ENCODE measurements at regions not wholly inside any gene's neighbourhood (a gene's known extent, or its start where the extent isn't known, plus 50 kb on each side); places are given as distances from the start of the nearest gene placed in this dataset.
A peak's percentile ranks its signal among the peaks of the same experiment; 100 is the strongest.

DNA sequence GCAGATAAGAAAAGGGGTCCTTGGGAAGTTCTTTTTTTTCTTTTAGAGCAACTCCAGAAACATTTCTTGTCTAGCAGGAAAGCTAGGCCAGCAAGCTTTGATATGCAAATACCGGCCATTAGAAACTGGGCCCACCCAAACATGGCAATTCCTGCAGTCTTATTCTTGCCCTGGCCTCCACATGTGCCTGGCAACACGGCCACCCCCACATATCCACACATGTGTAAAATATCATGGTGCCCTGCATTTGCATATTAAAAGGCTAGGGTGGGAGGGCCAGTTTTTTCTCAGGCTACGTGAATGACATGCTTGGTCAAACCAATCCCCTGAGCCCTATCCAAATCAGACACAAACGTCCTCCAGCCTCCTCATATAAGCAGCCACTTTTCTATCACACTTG is 171.7 kb upstream of the ZCCHC13 start:
- no peak overlapping the region for H2BK15ac ChIP-seq (replicated peaks; ENCODE audit: low read depth)
- peak; percentile 0 for DNase-seq
- H3K4ac ChIP-seq (ENCODE audit: low read depth, low read length), result no peak overlapping the region
- no peaks in the 10 kb centered on the region for H3K79me2 ChIP-seq (ENCODE audit: control insufficient read depth, insufficient read depth, low read length)
- H2BK5ac ChIP-seq (ENCODE audit: low read length), result no peak overlapping the region
- H3K56ac ChIP-seq (ENCODE audit: low read length), result no peak overlapping the region
- H3K4me1 ChIP-seq (ENCODE audit: control insufficient read depth, low read depth, low read length), result no peaks in the 10 kb centered on the region
- H3K79me1 ChIP-seq (ENCODE audit: low read length), result no peaks in the 10 kb centered on the region
- H3K9ac ChIP-seq (ENCODE audit: low read length), result no peak overlapping the region
- H3K27ac ChIP-seq (ENCODE audit: low read depth, low read length), result no peak overlapping the region
- no peak overlapping the region for H4K5ac ChIP-seq (ENCODE audit: low read length)
- no peaks in the 10 kb centered on the region for H3K36me3 ChIP-seq (ENCODE audit: control insufficient read depth, insufficient read depth, low read length)
- WGBS (ENCODE audit: extremely low coverage, insufficient coverage, low lambda C conversion rate), result no CpG with 5 or more reads among the region's 4 CpGs
- H2BK120ac ChIP-seq (ENCODE audit: low read depth, low read length), result no peak overlapping the region
- no peak overlapping the region for H4K8ac ChIP-seq (ENCODE audit: low read depth, low read length)
- H2AK5ac ChIP-seq (ENCODE audit: low read length), result no peak overlapping the region
- no peaks in the 10 kb centered on the region for H3K27me3 ChIP-seq (ENCODE audit: insufficient read depth, low read length, poor library complexity)
- no peak overlapping the region for H3K23ac ChIP-seq (ENCODE audit: low read length)
- no peak overlapping the region for H3K4me3 ChIP-seq (ENCODE audit: low read length)
- no peak overlapping the region for H3K18ac ChIP-seq (ENCODE audit: low read length)
- no peak overlapping the region for H3K4me2 ChIP-seq (ENCODE audit: low read length)

DNA sequence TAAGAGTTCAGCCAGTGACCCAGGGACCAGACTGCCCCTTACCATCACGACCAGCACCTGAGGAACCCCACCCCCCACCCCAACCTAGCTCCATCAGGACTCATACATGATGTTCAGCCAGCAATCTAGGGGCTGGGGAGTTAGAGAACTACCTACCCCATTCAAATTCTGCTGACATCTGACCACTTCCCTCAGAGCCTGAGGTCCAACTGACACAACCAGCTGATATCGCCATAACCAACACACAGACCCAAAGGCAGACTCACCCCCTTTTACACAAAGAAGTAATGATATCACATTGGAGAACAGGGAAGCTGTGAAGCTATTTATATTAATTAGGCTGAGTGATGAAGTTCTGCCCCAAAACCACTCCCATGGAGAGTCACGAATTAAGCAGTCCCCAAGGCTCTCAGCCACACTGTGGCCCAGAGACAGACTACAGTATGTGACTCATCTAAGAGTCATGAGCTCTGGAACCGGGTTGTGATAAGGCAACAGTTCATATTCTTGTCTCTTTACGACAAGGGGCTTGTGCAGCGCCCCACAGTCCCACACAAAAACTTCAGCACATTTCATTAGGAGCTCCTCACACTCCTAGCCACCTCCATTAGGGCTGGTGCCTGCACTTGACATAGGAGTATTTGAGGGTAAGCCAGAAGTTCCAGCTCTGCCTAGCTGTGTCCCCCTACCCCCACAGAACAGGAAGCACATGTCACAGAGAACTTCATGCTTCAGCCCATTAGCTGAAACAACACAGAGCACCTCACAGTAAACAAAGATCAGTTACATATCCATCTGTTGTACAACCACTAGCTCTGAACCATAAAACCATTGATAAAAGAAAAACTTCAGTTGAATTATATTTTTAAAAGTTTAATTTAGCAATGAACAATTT is 184.7 kb upstream of the ZCCHC13 start:
- no peak overlapping the region for H3K27ac ChIP-seq (ENCODE audit: low read depth, low read length)
- no peaks in the 10 kb centered on the region for H3K79me2 ChIP-seq (ENCODE audit: control insufficient read depth, insufficient read depth, low read length)
- no peak overlapping the region for H3K4me2 ChIP-seq (ENCODE audit: low read length)
- no peak overlapping the region for H4K5ac ChIP-seq (ENCODE audit: low read length)
- H3K79me1 ChIP-seq (ENCODE audit: low read length), result no peaks in the 10 kb centered on the region
- H3K23ac ChIP-seq (ENCODE audit: low read length), result no peak overlapping the region
- no peaks in the 10 kb centered on the region for H3K36me3 ChIP-seq (ENCODE audit: control insufficient read depth, insufficient read depth, low read length)
- H2BK5ac ChIP-seq (ENCODE audit: low read length), result no peak overlapping the region
- no peaks in the 10 kb centered on the region for H3K4me1 ChIP-seq (ENCODE audit: control insufficient read depth, low read depth, low read length)
- WGBS (ENCODE audit: extremely low coverage, insufficient coverage, low lambda C conversion rate), result no CpG with 5 or more reads among the region's 6 CpGs
- no peak overlapping the region for H3K56ac ChIP-seq (ENCODE audit: low read length)
- no peaks in the 10 kb centered on the region for H3K27me3 ChIP-seq (ENCODE audit: insufficient read depth, low read length, poor library complexity)
- H3K9ac ChIP-seq (ENCODE audit: low read length), result no peak overlapping the region
- no peak overlapping the region for H2BK120ac ChIP-seq (ENCODE audit: low read depth, low read length)
- H4K8ac ChIP-seq (ENCODE audit: low read depth, low read length), result no peak overlapping the region
- no peak overlapping the region for H3K4me3 ChIP-seq (ENCODE audit: low read length)
- H2AK5ac ChIP-seq (ENCODE audit: low read length), result no peak overlapping the region
- H2BK15ac ChIP-seq (replicated peaks; ENCODE audit: low read depth), result no peak overlapping the region
- no peak overlapping the region for H3K18ac ChIP-seq (ENCODE audit: low read length)
- no peak overlapping the region for H3K4ac ChIP-seq (ENCODE audit: low read depth, low read length)
- DNase-seq, result peak; percentile 17

DNA sequence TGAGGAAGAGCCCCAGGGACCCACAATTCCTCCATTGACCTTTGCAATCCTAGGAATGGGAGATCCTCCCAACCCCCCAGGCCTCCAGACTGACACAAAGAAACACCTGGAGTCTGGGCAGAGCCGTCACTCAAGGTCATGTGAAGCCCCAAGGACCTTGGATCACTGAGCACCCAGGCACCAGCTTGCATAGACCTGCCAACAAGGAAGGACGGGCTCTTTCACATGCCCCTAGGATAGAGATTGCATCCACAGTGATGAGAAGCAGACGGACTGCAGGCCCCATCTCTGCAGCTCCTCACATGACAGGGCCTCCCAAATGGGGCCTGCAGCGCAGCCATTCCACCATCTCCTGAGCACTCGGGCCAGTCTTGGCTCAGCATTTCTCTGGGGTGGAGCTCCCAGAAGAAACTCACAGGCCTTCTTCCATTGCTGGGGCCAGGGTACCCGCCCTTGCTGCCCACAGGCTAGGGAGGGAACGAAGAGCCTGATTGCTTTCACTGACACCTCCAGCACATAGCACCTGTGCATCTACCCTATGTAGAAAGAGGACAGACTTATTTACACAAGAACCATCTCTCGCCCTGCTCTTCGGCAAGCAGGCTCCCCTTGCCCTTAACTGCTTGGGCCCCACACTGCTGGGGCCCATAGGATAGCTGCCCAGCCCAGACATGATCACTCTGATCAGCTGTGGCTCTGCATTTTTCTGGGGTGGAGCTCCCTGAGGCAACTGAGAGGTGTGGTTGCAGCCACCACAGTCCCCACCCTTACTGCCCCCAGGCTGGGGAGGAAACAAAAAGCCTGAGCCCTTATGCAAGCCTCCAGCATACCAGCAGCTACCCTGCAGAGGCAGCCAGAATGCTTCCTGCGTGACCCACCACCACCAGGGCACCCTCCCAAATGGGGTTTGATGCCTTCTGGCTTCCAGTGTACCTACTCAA is 185.7 kb upstream of the ZCCHC13 start:
- Histone ChIP-seq H2AK5ac (ENCODE audit: low read length) (no peak overlapping the region), H2BK5ac (ENCODE audit: low read length) (no peak overlapping the region), H4K5ac (ENCODE audit: low read length) (no peak overlapping the region), H3K4ac (ENCODE audit: low read depth, low read length) (no peak overlapping the region), H3K4me1 (ENCODE audit: control insufficient read depth, low read depth, low read length) (no peaks in the 10 kb centered on the region), H3K4me3 (ENCODE audit: low read length) (no peak overlapping the region), H3K79me1 (ENCODE audit: low read length) (no peaks in the 10 kb centered on the region), H3K79me2 (ENCODE audit: control insufficient read depth, insufficient read depth, low read length) (no peaks in the 10 kb centered on the region), H2BK15ac (replicated peaks; ENCODE audit: low read depth) (no peak overlapping the region), H3K36me3 (ENCODE audit: control insufficient read depth, insufficient read depth, low read length) (no peaks in the 10 kb centered on the region), H4K8ac (ENCODE audit: low read depth, low read length) (no peak overlapping the region), H3K9ac (ENCODE audit: low read length) (no peak overlapping the region), H3K4me2 (ENCODE audit: low read length) (no peak overlapping the region), H3K18ac (ENCODE audit: low read length) (no peak overlapping the region), H3K23ac (ENCODE audit: low read length) (no peak overlapping the region), H3K27me3 (ENCODE audit: insufficient read depth, low read length, poor library complexity) (no peaks in the 10 kb centered on the region), H3K56ac (ENCODE audit: low read length) (no peak overlapping the region), H3K27ac (ENCODE audit: low read depth, low read length) (no peak overlapping the region), H2BK120ac (ENCODE audit: low read depth, low read length) (no peak overlapping the region)
- DNase-seq, result peak; percentile 38
- WGBS (ENCODE audit: extremely low coverage, insufficient coverage, low lambda C conversion rate), result no CpG with 5 or more reads among the region's 10 CpGs

DNA sequence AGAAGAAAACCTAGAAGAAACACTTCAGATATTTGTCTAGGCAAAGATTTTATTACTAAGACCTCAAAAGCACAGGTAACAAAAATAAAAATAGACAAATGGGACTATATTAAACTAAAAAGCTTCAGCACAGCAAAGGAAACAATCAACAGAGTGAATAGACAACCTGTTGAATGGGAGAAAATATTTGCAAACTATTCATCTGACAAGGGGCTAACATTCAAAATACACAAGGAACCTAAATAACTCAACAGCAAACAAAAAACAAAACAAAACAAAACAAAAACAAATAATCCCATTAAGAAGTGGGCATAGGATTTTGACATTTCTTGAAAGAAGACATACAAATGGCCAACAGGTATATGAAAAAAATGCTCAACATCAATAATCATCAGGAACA is 192.7 kb upstream of the ZCCHC13 start:
- Histone ChIP-seq H3K79me2 (ENCODE audit: control insufficient read depth, insufficient read depth, low read length) (no peaks in the 10 kb centered on the region), H3K23ac (ENCODE audit: low read length) (no peak overlapping the region), H3K27me3 (ENCODE audit: insufficient read depth, low read length, poor library complexity) (no peaks in the 10 kb centered on the region), H4K8ac (ENCODE audit: low read depth, low read length) (no peak overlapping the region), H2BK120ac (ENCODE audit: low read depth, low read length) (no peak overlapping the region), H2BK5ac (ENCODE audit: low read length) (no peak overlapping the region), H2AK5ac (ENCODE audit: low read length) (no peak overlapping the region), H3K9ac (ENCODE audit: low read length) (no peak overlapping the region), H3K4ac (ENCODE audit: low read depth, low read length) (no peak overlapping the region), H3K36me3 (ENCODE audit: control insufficient read depth, insufficient read depth, low read length) (no peaks in the 10 kb centered on the region), H2BK15ac (replicated peaks; ENCODE audit: low read depth) (no peak overlapping the region), H3K4me3 (ENCODE audit: low read length) (no peak overlapping the region), H4K5ac (ENCODE audit: low read length) (no peak overlapping the region), H3K27ac (ENCODE audit: low read depth, low read length) (no peak overlapping the region), H3K79me1 (ENCODE audit: low read length) (no peaks in the 10 kb centered on the region), H3K18ac (ENCODE audit: low read length) (no peak overlapping the region), H3K4me2 (ENCODE audit: low read length) (no peak overlapping the region), H3K4me1 (ENCODE audit: control insufficient read depth, low read depth, low read length) (no peaks in the 10 kb centered on the region), H3K56ac (ENCODE audit: low read length) (no peak overlapping the region)
- no peak for DNase-seq

DNA sequence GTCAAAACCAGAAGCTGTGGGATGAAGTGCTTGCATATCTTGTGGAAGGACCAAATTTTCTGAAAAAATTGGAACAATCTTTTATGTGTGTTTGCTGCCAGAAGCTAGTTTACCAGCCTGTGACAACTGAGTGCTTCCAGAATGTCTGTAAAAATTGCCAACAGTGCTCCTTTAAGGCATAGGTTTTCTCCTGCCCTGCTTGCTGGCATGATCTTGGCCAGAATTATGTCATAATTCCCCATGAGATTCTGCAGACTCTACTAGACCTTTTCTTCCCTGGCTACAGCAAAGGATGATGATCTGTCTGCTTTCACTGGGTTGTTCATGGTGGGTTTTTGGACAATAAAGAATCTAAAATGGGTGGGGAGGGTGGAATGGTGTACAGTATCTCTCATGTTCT is 196.3 kb upstream of the ZCCHC13 start:
- Histone ChIP-seq H2BK15ac (replicated peaks; ENCODE audit: low read depth) (no peak overlapping the region), H3K23ac (ENCODE audit: low read length) (no peak overlapping the region), H3K27ac (ENCODE audit: low read depth, low read length) (no peak overlapping the region), H3K18ac (ENCODE audit: low read length) (no peak overlapping the region), H2BK120ac (ENCODE audit: low read depth, low read length) (no peak overlapping the region), H3K56ac (ENCODE audit: low read length) (no peak overlapping the region), H3K79me1 (ENCODE audit: low read length) (no peaks in the 10 kb centered on the region), H3K36me3 (ENCODE audit: control insufficient read depth, insufficient read depth, low read length) (no peaks in the 10 kb centered on the region), H3K79me2 (ENCODE audit: control insufficient read depth, insufficient read depth, low read length) (no peaks in the 10 kb centered on the region), H3K4ac (ENCODE audit: low read depth, low read length) (no peak overlapping the region), H3K4me3 (ENCODE audit: low read length) (no peak overlapping the region), H2AK5ac (ENCODE audit: low read length) (no peak overlapping the region), H3K27me3 (ENCODE audit: insufficient read depth, low read length, poor library complexity) (no peaks in the 10 kb centered on the region), H3K4me1 (ENCODE audit: control insufficient read depth, low read depth, low read length) (no peaks in the 10 kb centered on the region), H2BK5ac (ENCODE audit: low read length) (no peak overlapping the region), H3K9ac (ENCODE audit: low read length) (no peak overlapping the region), H4K5ac (ENCODE audit: low read length) (no peak overlapping the region), H3K4me2 (ENCODE audit: low read length) (no peak overlapping the region), H4K8ac (ENCODE audit: low read depth, low read length) (no peak overlapping the region)
- DNase-seq, result no peak

All from mesendoderm (in vitro differentiated cells).